Activated CD8-positive, alpha-beta memory T cell treated with anti-CD3 and anti-CD28 coated beads for 48 hours (primary cell): ENCODE measurements at regions not wholly inside any gene's neighbourhood (a gene's known extent, or its start where the extent isn't known, plus 50 kb on each side); places are given as distances from the start of the nearest gene placed in this dataset.
"Not testable (repeated sequence)": the region's sequence is repeated elsewhere in the genome, so short reads cannot be mapped to it uniquely, and the experiment has no call there.

Experiments used
- DNase-seq, 3 experiments: peaks; one replicate each; pipeline ENCODE4 v3.0.0-alpha.2; 2020; ENCODE audit warnings: low read depth in 2 of 3, low spot score in 2 of 3

DNA sequence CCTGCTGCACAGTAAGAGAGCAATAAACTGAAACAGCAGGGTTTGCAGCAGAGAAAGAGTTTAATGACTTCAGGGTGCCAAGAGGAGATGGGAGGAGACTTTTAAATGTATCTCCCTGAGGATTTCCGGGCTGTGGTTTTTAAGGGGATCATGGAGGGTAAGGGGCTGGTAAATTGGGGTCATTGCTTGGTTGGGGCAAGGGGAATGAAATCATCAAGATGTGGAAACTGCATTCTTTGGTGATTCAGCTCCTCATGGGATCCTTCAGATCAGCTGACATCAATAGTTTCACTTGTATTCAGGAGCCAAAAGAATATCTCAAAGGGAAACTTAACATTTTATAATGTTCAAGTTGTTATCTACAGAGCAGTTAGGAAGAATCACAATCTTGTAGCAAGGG, 174.3 kb upstream of the ANXA10 start:
- no peak for DNase-seq

DNA sequence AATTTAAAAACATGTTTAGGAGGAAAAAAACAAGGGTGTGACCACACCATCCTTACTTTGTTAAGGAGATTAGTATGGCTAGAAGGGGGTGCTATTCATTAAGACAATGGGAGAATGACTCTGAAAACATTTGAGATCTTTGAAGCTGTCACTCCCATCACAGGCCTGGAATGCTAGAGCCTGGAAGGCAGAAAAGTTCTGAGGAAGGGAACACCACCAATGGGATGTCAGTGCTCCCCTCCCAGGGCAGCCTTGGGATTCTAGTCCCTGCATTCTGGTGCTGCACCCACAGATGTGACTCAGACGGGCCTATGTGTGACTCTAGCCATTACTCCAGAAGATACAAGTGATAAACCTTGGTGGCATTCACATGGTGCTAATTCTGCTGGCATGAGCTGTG, 162.2 kb upstream of the ANXA10 start:
- DNase-seq = no peak

DNA sequence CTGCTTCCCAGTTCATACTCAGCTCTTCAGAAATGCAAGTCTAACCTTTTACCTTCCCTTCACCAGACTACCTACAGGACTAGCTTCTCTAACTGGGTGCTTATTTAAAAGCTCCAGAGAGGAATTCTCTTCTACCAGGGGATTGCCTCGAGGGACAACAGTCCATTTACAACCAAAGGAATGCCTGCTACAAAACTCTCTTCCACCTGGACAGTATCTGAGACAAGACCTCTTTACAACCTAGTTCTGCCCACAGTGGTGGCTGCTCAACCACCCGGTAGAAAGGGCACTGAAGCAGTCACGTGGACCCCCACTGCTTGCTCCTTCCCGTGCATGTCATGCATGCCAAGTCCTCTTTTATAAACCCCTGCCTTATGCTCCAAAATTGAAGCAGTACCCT, 158.1 kb upstream of the ANXA10 start:
- no peak for DNase-seq

DNA sequence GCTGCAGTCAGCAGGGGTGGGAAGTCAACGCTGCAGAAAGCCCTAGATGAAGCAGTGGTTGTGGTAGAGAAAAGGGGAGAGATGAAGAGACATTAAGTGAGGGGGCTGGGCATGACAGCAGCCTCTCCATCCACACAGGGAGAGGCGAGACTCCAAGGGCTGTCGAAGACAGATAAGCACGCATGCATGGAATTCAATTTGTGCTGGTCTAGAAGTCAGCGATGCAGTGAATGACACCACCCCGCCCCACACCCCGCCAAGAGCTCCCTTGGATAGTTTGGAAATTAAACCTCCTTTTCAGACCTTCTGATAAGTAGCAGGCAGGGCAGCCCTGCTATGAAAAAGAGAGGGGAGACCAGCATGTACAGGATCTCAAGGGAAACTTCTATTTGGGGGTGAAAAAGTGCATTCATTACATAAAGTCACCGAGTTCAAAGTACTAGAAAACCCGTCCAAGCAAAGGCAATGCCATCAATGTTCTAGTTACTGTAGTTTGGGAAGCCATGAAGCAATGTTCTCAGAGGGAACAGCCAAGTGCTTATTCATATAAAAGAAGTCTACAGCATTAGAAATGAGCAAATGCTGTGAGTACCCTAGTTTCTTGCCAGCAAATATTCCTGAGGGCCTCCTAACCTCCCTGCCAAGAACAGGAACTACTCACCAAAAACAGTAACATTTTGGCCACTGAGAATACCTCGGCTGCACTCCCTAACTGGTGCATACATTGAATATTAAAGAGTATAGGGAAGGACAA, 152.3 kb upstream of the ANXA10 start:
- DNase-seq = no peak

DNA sequence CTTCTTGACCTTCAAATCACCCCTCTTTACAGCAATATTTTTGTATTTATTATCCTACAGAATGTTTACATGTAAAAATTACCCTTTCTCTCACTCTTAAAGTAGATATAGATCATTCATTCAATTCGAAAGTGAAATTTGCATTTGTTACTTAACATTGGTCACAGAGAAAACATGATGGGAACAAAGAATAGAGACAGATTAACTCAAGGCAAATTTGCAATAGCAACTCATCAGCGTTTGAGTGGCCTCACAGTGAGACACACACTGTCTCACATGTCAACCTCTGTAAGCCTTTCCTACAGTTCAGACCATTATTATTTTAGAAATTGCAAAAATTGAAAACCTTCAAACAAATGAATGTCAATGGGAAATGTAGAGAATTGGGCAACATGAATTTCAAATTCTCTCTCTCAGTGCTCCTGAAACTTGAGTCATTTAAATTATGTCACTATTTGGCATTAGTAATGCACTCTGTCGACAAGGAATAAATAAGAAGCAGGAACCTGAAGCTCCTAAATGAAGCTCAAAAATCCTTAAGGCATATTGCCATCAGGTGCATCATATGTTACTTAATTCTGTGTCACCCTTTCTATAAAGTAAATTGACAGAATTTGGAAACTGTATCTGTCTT, 148.3 kb upstream of the ANXA10 start:
- no peak for DNase-seq

DNA sequence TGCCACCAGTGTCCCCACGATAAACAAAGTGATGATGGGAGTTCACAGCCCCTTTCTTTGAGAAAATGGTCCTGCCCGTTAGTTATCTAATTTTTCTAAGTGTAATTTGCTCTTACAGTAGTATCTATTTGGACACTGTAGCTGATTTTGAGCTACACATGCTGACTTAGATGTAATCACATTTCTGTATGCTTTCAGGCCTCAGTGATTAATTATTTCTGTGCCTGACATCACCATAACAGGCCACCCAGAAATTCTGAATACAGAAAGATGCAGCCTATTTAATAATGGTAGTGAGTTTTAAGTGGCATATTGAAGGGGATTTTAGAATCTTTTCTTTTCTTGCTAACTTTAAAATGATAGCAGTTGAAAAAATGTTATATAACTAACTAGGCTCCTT, 147.6 kb upstream of the ANXA10 start:
- no peak for DNase-seq

DNA sequence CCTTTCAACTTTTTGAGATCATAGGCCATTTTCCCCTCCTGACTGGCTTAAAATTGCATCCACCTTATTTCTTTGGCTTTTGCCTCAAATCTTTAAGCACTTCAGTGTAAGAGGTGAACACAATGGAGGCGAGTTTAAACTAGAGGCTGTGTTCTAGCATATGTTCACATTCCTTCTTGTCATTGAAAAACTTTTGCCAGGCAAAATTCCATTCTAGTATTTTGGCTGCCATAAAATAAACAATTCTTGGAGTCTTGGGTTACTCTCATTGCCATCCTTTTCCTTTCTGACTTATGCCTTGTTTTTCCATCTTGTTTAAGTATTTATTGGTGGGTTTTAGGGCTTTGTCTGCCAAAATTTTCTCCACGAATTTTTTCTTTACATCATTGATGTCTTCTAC, 137.3 kb upstream of the ANXA10 start:
- DNase-seq = no peak

DNA sequence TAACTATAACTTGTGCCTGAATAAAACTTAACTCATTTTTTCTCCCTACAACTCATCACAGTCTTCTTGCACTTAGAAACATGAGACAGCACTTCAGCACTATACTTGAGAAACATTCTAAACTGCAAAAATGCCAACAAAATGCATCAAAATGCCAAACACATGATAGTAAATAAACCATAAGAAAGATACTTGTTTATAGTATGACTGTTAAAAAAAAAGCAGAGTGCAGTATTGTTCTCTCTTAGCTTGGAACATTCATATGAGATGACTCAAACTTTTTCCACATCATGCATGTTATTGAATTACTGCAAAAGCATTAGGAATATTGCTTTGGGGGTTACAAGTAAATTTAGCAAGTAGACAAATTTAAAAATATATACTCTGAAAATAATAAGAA, 135.7 kb upstream of the ANXA10 start:
- no peak for DNase-seq

DNA sequence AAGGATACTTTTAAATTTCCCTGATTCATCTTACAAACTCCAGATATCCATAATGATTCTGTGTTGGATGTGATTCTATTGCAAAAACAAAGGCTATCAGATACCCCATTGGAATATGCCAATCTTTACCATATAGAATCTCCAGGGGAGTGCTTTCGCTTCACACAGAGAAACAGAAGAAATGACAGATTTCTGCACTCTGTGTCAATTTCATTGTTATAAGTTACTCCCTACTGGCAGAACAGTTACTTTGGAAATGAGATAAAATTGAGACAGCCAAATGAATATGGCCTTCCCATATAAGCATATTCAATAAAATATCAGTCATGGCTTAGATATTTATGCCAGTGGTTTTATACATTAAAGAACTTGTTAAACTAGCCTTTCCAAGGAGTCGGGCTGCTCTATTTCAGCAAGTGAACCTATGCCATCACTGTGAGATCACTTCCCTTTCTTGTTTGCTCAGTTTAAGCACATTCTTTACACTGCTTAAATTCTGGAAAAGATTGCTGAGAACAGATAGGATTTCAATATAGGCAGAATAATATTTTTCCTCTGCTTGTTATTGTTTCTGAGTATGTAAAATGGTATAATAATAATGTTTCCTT, 127.5 kb upstream of the ANXA10 start:
- no peak for DNase-seq

DNA sequence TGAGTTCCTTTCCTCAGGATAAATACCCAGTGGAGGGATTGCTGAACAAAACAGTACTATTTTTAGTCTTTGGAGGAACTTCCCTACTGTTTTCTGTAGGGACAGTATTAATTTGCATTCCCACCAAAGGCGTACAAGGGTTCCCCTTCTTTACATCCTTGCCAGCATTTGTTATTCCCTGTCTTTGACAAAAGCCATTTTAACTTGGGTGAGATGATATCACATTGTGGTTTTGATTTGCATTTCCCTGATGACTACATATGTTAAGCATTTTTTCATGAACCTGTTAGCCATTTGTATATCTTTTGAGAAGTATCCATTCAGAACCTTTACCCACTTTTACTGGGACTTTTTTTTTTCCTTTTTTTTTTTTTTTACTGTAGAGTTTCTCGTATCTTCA, 126.2 kb upstream of the ANXA10 start:
- DNase-seq = no peak

DNA sequence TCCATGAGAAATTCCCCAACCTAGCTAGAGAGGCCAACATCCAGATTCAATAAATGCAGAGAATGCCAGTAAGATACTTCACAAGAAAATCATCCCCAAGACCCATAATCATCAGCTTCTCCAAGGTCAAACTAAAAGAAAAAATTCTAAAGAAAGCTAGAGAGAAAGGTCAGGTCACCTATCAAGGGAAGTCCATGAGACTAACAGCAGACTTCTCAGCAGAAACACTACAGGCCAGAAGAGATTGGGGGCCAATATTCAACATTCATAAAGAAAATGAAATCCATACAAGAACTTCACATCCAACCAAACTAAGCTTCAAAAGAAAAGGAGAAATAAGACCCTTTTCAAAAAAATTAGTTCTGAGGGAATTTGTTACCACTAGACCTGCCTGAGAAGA, 118.8 kb upstream of the ANXA10 start:
- no peak for DNase-seq

DNA sequence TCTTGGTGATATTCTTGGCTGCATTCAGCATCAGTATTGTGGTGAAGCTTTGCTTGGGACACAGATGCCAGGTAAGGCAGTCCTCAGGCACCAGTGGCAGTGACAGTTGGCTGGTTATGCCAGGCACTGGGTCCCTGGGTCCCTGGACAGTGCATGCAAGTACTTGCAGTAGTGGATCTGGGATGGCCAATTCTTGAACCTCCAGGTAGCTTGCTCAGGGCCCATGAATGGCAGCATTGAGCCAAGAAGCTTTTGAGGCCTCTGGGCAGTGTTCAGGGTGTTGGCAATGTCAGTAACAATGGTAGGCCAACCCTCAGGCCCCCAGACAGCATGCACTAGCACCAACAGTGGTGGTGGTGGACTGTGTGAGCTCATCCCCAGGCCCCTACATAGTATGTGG, 106.8 kb upstream of the ANXA10 start:
- DNase-seq = no peak

DNA sequence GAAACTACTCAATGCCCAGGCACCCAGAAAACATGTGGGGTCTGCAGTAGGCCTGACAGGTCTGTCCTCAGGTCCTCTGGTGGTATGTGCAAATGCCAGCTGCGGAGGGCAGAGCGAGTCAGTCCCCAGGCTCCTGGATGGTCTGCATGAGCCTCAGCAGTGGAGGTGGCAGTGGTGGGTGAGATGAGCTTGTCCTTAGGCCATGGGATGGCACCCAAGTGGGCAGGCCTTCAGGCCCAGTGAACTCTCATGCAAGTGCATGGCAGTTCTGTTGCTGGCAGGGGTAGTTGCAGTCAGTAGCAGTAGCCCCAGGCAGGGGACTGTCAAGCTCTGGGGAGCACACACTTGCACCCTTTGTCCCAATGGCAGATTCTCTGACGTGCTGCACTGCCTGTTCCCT, 106.3 kb upstream of the ANXA10 start:
- no peak for DNase-seq

DNA sequence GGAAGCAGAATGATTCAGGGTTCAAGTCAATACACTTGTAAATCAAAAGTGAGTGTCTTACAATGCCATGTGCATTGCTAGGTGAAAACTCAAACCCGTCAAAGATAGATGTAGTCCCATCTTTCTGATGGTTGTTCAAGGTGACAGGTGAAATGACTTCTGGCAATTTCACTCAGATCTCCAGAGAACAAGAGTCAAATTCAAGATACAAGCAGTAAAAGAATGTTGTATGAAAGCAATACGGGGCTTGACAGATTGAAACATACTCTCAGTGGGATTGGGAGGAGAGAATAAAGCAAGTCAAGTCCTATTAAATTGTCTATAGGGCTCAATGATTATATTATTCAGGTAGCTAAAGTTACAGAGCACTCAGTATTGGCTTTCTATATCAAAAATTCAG, 105.1 kb upstream of the ANXA10 start:
- DNase-seq = no peak

DNA sequence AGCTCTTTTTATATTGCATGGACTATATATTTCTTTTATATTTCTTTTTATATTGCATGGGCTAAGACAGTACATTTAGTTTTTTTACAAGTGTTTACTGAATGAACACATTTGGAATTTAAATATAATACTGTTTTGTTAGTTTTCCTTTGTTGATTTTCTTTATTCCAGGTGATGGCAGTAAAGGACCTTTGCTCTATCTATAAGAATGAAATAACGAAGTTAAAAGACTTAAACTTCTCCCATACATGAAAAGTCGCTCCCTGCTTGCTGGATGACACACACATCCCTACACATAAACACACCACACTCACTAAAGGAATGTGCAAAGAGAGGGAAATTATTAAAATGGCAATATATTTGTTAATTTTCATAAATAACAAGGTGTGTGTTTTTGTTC, 102.5 kb upstream of the ANXA10 start:
- DNase-seq = no peak

DNA sequence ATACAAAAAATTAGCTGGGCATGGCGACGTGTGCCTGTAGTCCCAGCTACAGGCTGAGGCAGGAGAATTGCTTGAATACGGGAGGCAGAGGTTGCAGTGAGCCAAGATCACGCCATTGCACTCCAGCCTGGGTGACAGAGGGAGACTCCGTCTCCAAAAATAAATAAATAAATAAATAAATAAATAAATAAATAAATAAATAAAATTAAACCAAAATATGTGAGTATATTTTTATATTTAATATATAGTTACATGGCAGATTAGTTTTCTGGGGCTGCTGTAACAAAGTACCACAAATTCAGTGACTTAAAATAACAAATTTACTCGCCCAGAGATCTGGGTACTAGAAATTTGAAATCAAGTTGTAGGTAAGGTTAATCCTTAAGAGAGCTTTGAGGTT, 84.2 kb upstream of the ANXA10 start:
- not testable (repeated sequence) for DNase-seq

DNA sequence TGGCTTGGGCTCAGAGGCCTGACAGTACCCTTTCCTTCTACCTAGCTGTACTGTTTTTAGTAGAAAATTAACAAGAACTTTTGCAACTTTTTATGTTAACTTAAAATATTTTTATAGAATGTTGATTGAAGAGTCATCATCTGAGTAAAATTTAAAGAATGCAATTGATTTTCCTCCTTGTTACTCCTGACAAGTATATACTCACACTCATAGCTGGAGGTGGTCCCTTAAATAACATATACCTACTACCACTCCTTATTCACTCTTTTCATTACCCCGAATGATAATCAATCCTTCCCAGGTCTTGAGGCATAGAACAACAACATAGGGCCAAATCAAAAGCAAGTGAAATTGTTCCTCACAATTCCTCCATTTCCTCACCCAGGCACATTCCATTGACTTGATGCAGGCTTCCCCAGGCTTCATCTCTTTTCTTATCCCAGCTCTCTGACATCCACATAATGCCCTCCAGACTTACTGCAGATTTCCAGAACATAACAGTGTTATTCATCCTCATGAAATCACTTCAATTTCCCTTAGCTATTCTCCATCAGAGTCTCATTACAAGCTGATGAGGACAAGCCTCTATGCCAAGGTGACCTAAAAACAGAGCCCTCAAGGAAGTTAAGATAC, 73.2 kb upstream of the ANXA10 start:
- no peak for DNase-seq

DNA sequence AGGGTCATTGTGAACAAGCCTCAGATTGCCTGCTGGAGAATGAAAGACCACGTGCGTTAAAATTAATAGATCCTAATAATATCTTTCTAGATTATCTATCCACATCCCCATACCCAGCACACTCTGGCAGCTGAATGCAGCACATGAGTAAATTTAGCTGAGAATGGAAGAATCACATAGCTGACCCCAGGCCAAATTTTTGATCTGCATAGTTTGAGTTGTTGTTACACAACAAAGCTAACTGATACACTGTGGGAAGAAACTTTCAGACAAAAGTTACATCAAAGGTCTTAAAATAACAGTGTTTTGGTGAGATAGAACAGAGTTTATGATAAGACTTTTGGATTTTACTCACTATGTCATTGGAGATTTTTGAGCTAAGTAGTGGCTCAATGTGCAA, 72.4 kb upstream of the ANXA10 start:
- no peak for DNase-seq

DNA sequence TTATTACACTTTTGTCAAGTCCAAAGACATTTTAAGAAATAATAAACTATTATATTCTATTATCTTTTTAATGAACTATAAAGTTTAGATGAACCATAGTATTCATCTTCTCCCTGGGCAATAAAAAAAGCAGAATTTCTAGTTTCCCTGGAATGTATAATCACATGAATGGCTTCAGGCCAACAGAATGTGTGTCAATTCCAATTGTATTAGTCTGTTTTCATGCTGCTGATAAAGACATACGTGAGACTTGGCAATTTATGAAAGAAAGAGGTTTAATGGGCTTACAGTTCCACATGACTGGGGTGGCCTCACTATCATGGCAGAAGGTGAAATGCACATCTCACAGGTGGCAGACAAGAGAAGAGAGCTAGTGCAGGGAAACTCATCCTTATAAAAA, 70.7 kb upstream of the ANXA10 start:
- DNase-seq = no peak

DNA sequence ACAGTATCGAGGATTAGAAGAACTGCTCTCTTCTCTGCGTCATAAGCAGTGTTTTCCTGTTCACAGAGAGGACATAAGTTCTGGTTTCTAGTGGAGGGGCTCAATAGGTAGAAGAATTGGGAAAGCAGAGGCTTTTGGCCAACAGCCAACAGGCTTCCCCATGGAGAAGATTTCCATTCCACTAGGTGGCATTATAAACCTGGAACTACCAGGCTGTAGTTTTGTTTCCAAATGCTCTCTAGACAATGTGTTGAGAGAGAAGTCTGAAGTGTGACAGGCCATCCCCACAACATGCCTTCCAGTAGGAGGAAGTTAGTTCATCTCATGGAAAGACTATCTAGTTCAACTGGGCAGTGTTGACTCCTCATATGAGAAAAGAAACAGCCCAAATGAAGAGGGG, 63.8 kb upstream of the ANXA10 start:
- DNase-seq = no peak

DNA sequence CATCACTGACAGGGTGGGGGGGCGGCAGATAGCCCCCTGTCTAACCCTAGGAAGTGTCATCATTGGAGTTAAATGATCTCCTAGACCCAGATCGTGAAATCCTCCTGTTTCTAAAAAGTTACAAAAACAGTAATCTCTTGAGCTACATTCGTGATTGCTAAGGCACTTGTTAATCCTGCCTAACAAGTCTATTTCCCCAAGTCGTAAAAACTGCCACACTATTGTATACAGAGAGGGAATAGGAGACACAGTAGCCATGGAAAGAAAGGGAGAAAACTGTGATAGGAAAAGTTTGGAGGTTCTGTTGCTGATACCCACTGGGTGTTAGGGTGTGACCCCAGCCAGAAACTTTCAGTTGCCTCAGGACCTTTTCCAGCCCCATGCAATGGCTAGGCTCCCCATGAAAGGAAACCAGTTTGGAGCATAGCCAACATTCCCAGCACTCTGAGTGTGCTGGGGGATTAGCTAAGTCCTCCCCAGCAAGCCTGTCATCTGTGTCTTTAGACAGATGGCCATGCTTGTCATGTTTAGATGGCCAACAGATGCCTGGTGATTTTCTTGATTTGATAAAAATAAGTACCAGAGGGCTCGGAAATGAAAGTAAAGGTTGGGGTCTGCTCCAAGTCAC, 63.3 kb upstream of the ANXA10 start:
- DNase-seq = no peak

DNA sequence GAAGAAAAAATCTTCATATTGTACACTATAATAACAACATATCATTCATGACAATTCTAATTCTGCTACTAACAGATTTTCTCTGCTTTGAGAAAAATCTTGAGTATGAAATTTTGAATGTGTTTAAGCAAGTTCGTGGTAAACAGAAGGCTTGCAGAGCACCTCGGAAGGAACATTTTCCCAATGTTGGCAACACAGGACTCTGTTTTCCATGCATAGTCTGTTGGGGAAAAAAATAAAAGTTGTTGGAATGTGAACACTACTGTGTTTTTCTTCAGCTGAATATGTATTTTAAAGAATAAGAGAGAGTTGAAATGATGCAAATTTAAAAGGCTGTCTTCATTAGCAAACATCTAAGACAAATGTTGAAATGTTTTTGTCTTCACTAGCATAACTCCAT, 54.7 kb upstream of the ANXA10 start:
- no peak for DNase-seq
